Erythroblast (primary cell): ENCODE measurements at regions not wholly inside any gene's neighbourhood (a gene's known extent, or its start where the extent isn't known, plus 50 kb on each side); places are given as distances from the start of the nearest gene placed in this dataset.

ENCODE experiments used
- GATA1 ChIP-seq: IDR thresholded peaks from 2 replicates; pipeline ENCODE4 v1.6.1; 2011; ENCODE audit warnings: low read depth, mild to moderate bottlenecking, control low read depth, low read length, moderate library complexity
- POLR2A ChIP-seq: IDR thresholded peaks from 2 replicates; pipeline ENCODE4 v1.6.1; 2011; ENCODE audit warnings: mild to moderate bottlenecking, low read length

DNA sequence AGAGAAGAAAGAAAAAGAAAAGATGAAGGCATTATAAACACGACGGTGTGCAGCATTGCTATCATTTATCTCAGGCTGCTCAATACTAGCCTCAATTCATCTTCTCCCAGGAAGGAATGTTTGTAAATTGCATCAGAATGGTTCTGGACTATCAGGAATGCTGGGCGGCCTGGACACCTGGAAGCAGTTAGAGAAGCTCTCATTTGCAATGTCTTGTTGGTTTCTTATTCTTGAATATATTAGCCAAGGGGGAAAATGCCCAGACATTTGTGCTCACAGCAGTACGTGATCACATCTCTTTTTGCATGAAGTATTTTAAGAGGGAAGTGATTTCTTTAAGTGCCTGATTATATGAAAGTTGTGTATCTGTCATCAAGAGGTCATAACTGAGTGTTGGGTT is 85.6 kb upstream of the IMMP2L start:
- TF ChIP-seq POLR2A: no peak
- TF ChIP-seq GATA1: no peak
